ENCODE measurements at regions not wholly inside any gene's neighbourhood (a gene's known extent, or its start where the extent isn't known, plus 50 kb on each side); places are given as distances from the start of the nearest gene placed in this dataset.
A peak's percentile ranks its signal among the peaks of the same experiment; 100 is the strongest.

GRCh38 chr18:49648811-49649210 lies 87.0 kb downstream of the LIPG start:
- H3K36me3 ChIP-seq (ENCODE audit: control insufficient read depth, insufficient read depth, low read length) = no peaks in the 10 kb centered on the region
- no peak overlapping the region for H3K4me3 ChIP-seq (replicated peaks; ENCODE audit: low read depth, low read length)
- no peak for DNase-seq (ENCODE audit: extremely low read depth, insufficient read length)
- H3K27me3 ChIP-seq (replicated peaks; ENCODE audit: control insufficient read depth, insufficient read depth, low read length) = no peaks in the 10 kb centered on the region
- peak; percentile 30 for TF ChIP-seq CTCF (IDR thresholded peaks at IDR 0.05; ENCODE audit: insufficient read depth, low read length, poor library complexity, severe bottlenecking)
